Natural killer cell (primary cell): ENCODE measurements at regions not wholly inside any gene's neighbourhood (a gene's known extent, or its start where the extent isn't known, plus 50 kb on each side); places are given as distances from the start of the nearest gene placed in this dataset.

Experiments
- ATAC-seq, 3 donors: fragments of 150-1000 bp in 2 of 3; fragments of 200-7000 bp in 1 of 3; cut with Tn5 transposase; 1 replicate in 1 of 3; 2 replicates in 2 of 3; pipeline ENCODE4 v1.10.0; 2021; ENCODE audit warnings: mild to moderate bottlenecking in 2 of 3, moderate library complexity in 2 of 3
- DNase-seq, 2 donors: peaks; one replicate each; pipeline versions ENCODE4 v3.0.0 to v3.0.0-alpha.2; 2013 to 2021; ENCODE audit warnings: mixed read lengths in 1 of 2
- H3K27ac ChIP-seq: one replicate; pipeline ENCODE4 v1.5.1; 2013; ENCODE audit warnings: mild to moderate bottlenecking, low read length
- H3K27me3 ChIP-seq: one replicate; pipeline ENCODE4 v1.6.1; 2013; ENCODE audit warnings: low read length; ENCODE audit not compliant: control insufficient read depth, insufficient read depth
- H3K36me3 ChIP-seq: one replicate; pipeline ENCODE4 v1.6.1; 2013; ENCODE audit warnings: low read length; ENCODE audit not compliant: control insufficient read depth, insufficient read depth
- H3K4me1 ChIP-seq: one replicate; pipeline ENCODE4 v1.6.1; 2013; ENCODE audit warnings: low read length; ENCODE audit not compliant: control insufficient read depth, insufficient read depth
- H3K4me3 ChIP-seq: one replicate; pipeline ENCODE4 v1.5.1; 2013; ENCODE audit warnings: low read length
- H3K9me3 ChIP-seq: one replicate; pipeline ENCODE4 v1.6.1; 2013; ENCODE audit warnings: low read length; ENCODE audit not compliant: control insufficient read depth, insufficient read depth
- H3K27ac Mint-ChIP-seq, 2 donors: one replicate each; pipeline ENCODE4 v1.8.0; 2022; ENCODE audit warnings: mild to moderate bottlenecking in 2 of 2, mixed read lengths in 2 of 2, moderate library complexity in 1 of 2
- H3K27me3 Mint-ChIP-seq, 2 donors: one replicate each; pipeline ENCODE4 v1.8.0; 2022; ENCODE audit warnings: low read depth in 2 of 2, mixed read lengths in 2 of 2
- H3K36me3 Mint-ChIP-seq: one replicate; pipeline ENCODE4 v1.8.0; 2022; ENCODE audit warnings: mixed read lengths
- H3K4me1 Mint-ChIP-seq, 2 donors: one replicate each; pipeline ENCODE4 v1.8.0; 2022; ENCODE audit warnings: mixed read lengths in 2 of 2
- H3K4me3 Mint-ChIP-seq: one replicate; pipeline ENCODE4 v1.8.0; 2022; ENCODE audit warnings: mild to moderate bottlenecking, moderate library complexity, mixed read lengths
- H3K9me3 Mint-ChIP-seq, 2 donors: one replicate each; pipeline ENCODE4 v1.8.0; 2022; ENCODE audit warnings: mixed read lengths in 2 of 2
- WGBS: methylation state at CpG from one replicate; pipeline ENCODE4 v1.1.7; 2013; ENCODE audit warnings: missing lambda C conversion rate; ENCODE audit not compliant: insufficient coverage; 5-methylcytosine and 5-hydroxymethylcytosine counted together
- intact Hi-C: fragments of 100-400 bp; cut with micrococcal nuclease; formaldehyde crosslinking; loops from one replicate; pipeline ENCODE4 v1.14.2; 2022
- TF ChIP-seq, protein P1 (sequence below): fragments of 200-600 bp; IDR thresholded peaks from one replicate; pipeline ENCODE4 v1.8.0; 2022; ENCODE audit warnings: antibody characterized with exemption

DNA sequence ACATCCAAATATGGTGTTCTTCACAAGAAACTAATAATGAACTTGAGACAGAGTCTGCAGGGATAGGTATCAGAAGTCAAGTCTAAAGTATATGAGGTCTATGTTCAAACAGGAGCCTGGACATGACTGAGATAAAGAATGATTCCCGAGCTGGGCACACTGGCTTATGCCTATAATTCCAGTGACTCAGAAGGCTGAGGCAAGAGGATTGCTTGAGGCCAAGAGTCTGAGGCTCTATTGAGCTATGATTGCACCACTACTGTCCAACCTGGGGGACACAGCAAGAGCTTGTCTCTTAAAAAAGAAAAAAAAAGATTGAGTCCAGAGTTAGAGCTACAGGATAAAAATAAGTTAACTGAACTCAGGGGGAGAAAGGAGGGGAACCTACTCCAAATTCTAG, 246.5 kb downstream of the LRRN1 start:
- Histone ChIP-seq H3K36me3 (no peaks in the 10 kb centered on the region), H3K4me3 (no peak overlapping the region), H3K4me1 (no peaks in the 10 kb centered on the region), H3K27me3 (no peaks in the 10 kb centered on the region), H3K9me3 (no peaks in the 10 kb centered on the region), H3K27ac (no peak overlapping the region)
- TF ChIP-seq, protein P1, sequence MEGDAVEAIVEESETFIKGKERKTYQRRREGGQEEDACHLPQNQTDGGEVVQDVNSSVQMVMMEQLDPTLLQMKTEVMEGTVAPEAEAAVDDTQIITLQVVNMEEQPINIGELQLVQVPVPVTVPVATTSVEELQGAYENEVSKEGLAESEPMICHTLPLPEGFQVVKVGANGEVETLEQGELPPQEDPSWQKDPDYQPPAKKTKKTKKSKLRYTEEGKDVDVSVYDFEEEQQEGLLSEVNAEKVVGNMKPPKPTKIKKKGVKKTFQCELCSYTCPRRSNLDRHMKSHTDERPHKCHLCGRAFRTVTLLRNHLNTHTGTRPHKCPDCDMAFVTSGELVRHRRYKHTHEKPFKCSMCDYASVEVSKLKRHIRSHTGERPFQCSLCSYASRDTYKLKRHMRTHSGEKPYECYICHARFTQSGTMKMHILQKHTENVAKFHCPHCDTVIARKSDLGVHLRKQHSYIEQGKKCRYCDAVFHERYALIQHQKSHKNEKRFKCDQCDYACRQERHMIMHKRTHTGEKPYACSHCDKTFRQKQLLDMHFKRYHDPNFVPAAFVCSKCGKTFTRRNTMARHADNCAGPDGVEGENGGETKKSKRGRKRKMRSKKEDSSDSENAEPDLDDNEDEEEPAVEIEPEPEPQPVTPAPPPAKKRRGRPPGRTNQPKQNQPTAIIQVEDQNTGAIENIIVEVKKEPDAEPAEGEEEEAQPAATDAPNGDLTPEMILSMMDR: no peak
- H3K9me3 Mint-ChIP-seq: no peaks in the 10 kb centered on the region
- H3K36me3 Mint-ChIP-seq: no peaks in the 10 kb centered on the region
- H3K27me3 Mint-ChIP-seq: no peaks in the 10 kb centered on the region
- 100% methylated on average over 1 of the region's 1 CpG for WGBS
- H3K4me3 Mint-ChIP-seq: no peak overlapping the region
- ATAC-seq (no peak), DNase-seq (no peak)
- H3K4me1 Mint-ChIP-seq: no peaks in the 10 kb centered on the region
- H3K27ac Mint-ChIP-seq: no peak overlapping the region
- intact Hi-C loops: no loop called here

DNA sequence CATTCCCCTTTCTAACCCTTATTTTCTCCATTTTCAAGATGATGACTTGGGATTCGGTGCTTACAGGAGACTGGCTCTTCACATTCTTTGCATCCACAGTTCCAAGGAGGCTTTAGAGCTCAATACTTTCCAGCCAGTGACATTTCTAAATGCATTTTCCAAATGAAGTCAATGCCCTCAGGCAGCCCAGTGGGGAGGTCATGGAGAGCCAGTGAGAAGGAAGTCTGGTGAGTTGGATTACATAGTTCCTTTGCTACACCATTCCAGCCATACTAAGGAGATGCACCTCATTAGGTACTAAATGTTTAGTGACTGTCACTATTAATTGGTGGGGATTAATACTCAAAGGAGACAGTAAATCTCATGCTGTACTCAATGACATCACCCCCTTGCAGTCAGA, 248.1 kb downstream of the LRRN1 start:
- no peak overlapping the region for H3K27ac Mint-ChIP-seq
- intact Hi-C loops: no loop called here
- no peaks in the 10 kb centered on the region for H3K9me3 Mint-ChIP-seq
- no peaks in the 10 kb centered on the region for H3K4me1 Mint-ChIP-seq
- H3K27me3 Mint-ChIP-seq: no peaks in the 10 kb centered on the region
- Histone ChIP-seq H3K4me1 (no peaks in the 10 kb centered on the region), H3K9me3 (no peaks in the 10 kb centered on the region), H3K36me3 (no peaks in the 10 kb centered on the region), H3K27me3 (no peaks in the 10 kb centered on the region), H3K4me3 (no peak overlapping the region), H3K27ac (no peak overlapping the region)
- ATAC-seq (no peak), DNase-seq (no peak)
- TF ChIP-seq, protein P1: no peak
- no peak overlapping the region for H3K4me3 Mint-ChIP-seq
- no peaks in the 10 kb centered on the region for H3K36me3 Mint-ChIP-seq
- 81% methylated on average over 1 of the region's 1 CpG for WGBS

DNA sequence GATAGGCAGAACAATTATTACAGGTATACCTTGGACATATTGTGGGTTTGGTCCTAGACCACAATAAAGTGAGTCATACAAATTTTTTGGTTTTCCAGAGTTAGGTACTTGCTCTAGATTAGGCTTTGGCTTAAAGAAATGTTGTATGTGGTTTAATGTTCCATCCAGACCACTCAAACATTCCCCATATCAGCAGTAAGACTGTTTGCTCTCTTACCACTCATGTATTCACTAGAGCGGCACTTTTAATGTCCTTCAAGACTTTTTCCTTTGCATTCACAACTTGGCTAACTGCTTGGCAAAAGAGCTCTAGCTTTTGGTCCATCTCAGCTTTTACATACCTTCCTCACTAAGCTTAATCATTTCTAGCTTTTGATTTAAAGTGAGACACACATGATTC, 250.5 kb upstream of the SETMAR start:
- Histone ChIP-seq H3K4me1 (no peaks in the 10 kb centered on the region), H3K27ac (no peak overlapping the region), H3K4me3 (no peak overlapping the region), H3K27me3 (no peaks in the 10 kb centered on the region), H3K9me3 (no peaks in the 10 kb centered on the region), H3K36me3 (no peaks in the 10 kb centered on the region)
- TF ChIP-seq, protein P1: no peak
- ATAC-seq: no peak
- H3K9me3 Mint-ChIP-seq: no peaks in the 10 kb centered on the region
- no peak overlapping the region for H3K27ac Mint-ChIP-seq
- no peaks in the 10 kb centered on the region for H3K36me3 Mint-ChIP-seq
- intact Hi-C loops: no loop called here
- DNase-seq: no peak
- H3K4me1 Mint-ChIP-seq: no peaks in the 10 kb centered on the region
- no peak overlapping the region for H3K4me3 Mint-ChIP-seq
- H3K27me3 Mint-ChIP-seq: no peaks in the 10 kb centered on the region
- 88% methylated on average over 1 of the region's 1 CpG for WGBS

DNA sequence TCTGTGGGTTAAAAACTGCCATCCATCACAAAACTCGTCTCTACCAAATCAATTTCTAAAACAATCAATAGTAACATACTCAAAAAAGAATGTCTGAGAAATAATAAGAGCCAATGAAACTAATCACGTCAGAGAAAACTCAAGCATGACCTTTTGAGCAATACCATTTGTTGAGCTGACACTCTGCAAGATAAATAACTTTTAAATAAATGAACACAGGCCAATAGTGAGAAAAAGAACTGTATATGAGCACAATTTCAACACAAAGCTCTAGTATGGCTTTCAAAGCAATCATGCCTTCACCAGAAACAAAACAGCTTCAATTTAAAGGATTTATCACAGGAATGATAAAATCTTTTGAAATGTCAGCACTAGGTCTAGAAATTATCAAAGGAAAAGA, 249.2 kb upstream of the SETMAR start:
- ATAC-seq: no peak
- no peak overlapping the region for H3K27ac Mint-ChIP-seq
- Histone ChIP-seq H3K4me1 (no peaks in the 10 kb centered on the region), H3K27ac (no peak overlapping the region), H3K9me3 (no peaks in the 10 kb centered on the region), H3K36me3 (no peaks in the 10 kb centered on the region), H3K4me3 (no peak overlapping the region), H3K27me3 (no peaks in the 10 kb centered on the region)
- DNase-seq: no peak
- H3K36me3 Mint-ChIP-seq: no peaks in the 10 kb centered on the region
- 85% methylated on average over 2 of the region's 2 CpGs for WGBS
- TF ChIP-seq, protein P1: no peak
- no peak overlapping the region for H3K4me3 Mint-ChIP-seq
- H3K4me1 Mint-ChIP-seq: no peaks in the 10 kb centered on the region
- intact Hi-C loops: no loop called here
- no peaks in the 10 kb centered on the region for H3K9me3 Mint-ChIP-seq
- no peaks in the 10 kb centered on the region for H3K27me3 Mint-ChIP-seq
